Mesenteric fat pad (tissue), 1 donor: ENCODE measurements at regions not wholly inside any gene's neighbourhood (a gene's known extent, or its start where the extent isn't known, plus 50 kb on each side); places are given as distances from the start of the nearest gene placed in this dataset.
"Not testable (repeated sequence)": the region's sequence is repeated elsewhere in the genome, so short reads cannot be mapped to it uniquely, and the experiment has no call there.

Experiments used
- DNase-seq: peaks from one replicate; pipeline ENCODE4 v3.0.0-alpha.2; 2020; ENCODE audit warnings: low spot score
- donor health status: DM: yes; HTN: yes; CAD: no.

DNA sequence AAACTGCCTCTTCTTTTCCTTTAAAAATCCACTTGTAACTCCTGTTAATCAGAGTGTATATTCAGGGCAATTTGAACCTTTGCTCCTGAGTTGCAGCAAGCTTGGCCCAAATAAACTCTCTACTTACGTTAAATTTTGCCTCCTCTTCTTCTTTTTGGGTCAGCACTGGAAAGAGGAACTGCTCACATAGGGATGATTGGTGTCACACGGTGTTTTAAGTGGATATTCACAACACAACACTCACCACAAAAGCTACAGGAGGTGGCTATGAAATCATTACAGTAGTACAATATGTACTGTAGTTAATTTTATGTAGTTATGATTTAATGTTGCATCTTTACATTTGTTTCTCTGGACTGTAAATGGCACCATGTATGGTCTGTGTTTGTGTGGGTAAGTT, 96.8 kb upstream of the DOCK9 start:
- no peak for DNase-seq

- no peak for DNase-seq
These were observed 97.7 kb upstream of the DOCK9 start for GRCh38 chr13:99075268-99076191.

DNA sequence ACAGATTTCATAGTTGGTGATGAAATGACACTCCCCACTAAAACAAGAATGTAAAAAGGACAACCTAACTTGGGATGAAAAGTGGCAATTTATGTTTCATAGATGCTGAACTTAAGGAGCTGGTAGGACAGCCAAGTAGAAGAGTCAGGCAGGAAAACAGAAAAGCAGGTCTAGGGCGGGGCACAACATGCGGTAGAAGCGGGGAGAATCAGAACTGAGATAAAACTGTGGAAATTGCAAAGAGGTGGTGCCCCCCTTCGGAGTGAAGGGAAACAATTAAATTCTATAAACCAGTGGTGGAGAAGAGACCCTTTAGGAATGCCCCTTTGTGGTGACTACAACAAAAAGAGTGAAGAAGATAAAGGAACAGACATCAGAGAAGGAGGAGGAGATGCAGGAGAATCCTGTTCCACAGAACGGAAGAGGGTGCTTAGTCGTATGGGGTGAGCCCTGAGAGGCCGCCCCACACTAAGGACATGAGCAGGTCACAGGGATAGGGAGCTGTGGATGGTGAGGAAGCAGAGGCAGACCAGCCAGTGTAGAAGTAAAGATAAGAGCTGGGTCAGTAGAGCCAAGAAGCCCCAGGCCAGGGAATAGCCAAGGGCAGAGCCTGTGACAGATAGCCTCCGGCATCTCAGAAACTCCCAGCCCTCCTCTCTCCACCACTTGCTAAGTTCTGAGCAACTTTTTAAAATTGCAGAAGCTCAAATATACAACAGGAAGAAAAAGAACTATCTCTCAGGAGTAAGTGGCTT, 100.3 kb upstream of the DOCK9 start:
- DNase-seq, result no peak

GRCh38 chr13:99080131-99080530, 102.3 kb upstream of the DOCK9 start:
- no peak for DNase-seq

- DNase-seq, result no peak
These were observed 106.1 kb upstream of the DOCK9 start for GRCh38 chr13:99083981-99084380.

- no peak for DNase-seq
These were observed 107.4 kb upstream of the DOCK9 start for GRCh38 chr13:99085139-99085807.

GRCh38 chr13:99085808-99086266, 108.0 kb upstream of the DOCK9 start:
- DNase-seq, result peak; percentile 92

- no peak for DNase-seq
These were observed 108.6 kb upstream of the DOCK9 start for GRCh38 chr13:99086267-99087097.

- peak; percentile 96 for DNase-seq
These were observed 109.5 kb upstream of the DOCK9 start for GRCh38 chr13:99087098-99087953.

DNA sequence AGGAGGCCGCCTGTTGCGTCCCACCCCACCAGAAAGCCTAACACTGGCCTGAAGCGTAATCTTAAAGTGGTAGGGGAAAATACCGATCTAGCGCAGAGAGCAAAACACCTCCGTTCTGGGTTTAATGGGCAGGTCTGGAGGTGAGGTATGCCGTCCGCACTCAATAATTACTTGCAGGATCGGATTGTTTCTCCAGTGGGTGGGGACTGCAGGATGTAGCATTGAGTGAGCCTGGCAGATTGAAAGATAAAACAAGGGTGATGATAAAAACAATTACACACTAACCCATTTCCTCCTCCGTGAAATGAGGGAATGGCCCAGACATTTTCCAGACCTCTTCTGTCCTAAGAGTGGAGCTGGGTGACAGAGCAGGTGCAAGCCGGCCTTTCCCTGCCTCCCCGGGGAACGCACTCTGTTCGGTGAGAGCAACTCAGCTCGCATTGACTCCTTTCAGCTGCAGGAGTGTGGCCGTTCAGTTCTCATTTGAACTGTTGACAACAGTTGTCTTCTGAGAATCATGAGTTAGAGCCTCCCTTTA, 110.2 kb upstream of the DOCK9 start:
- no peak for DNase-seq

DNA sequence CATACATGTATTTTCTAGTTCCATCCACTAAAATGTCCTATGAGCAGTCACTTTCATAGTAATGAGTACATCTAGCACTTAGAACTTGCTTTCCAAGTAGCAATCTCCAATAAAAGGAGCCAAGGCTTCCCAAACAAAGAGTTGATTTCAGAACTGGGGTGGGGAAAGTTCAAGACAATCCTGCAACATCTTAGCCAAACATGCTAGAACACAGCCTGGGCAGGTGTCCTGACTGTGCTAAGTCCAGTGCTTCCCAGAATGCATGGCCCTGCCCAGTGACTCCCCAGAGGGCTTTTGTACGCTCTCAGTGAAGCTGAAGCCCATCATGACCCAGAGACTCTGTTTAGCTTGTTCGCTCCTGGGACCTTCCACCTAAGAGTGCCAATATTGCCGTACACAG, 106.7 kb upstream of the UBAC2 start:
- DNase-seq, result no peak

GRCh38 chr13:99101831-99102230, 98.8 kb upstream of the UBAC2 start:
- DNase-seq, result not testable (repeated sequence)

GRCh38 chr13:99103536-99103935, 97.1 kb upstream of the UBAC2 start:
- DNase-seq, result no peak

- no peak for DNase-seq
These were observed 96.3 kb upstream of the UBAC2 start for GRCh38 chr13:99104396-99104795.

DNA sequence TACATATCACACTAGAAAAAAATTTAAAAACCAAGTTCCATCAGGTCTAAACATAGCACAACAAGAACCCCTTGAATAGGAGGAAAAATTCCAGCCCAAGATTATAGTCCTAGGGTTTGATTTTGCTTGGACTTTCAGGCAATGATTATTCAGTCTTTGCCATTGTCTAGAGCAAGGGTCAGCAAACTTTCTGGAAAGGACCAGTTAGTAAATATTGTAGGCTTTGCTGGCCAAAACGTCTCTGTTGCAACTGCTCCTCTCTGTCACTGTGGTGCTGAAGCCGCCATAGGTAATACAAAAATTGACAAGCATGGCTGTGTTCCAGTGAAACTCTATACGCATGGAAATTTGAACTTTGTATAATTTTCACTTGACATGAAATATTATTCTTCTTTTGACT, 95.5 kb upstream of the UBAC2 start:
- no peak for DNase-seq

DNA sequence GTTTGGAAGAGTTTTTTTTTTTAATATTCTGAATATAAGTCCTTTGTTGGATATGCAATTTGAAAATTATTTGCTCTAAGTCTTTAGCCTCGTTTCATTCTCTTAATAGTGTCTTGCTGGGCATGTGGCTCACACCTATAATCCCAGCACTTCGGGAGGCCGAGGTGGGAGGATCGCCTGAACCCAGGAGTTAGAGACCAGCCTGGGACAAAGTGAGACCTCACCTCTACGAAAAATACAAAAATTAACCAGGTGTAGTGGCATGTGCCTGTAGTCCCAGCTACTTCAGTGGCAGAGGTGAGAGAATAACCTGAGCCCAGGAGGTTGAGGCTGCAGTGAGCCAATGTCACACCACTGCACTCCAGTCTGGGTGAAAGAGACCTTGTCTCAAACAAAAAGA, 87.3 kb upstream of the UBAC2 start:
- DNase-seq, result no peak

DNA sequence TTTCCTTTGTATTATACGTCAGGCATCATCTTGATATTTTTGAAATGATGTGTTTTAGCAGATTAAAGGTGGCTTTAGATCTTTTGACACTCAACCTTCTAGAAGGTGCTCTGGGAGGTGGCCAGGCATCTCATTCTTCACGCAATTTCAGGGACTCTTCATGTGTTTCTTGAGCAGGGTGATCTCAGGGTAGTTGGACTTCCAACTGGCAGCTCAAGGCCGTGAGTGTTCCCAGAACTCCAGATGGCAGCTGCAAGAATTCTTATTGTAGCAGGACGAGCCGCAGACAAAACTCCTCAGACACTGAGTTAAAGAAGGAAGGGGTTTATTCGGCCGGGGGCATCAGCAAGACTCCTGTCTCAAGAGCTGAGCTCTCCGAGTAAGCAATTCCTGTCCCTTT, 82.5 kb upstream of the UBAC2 start:
- DNase-seq, result no peak

DNA sequence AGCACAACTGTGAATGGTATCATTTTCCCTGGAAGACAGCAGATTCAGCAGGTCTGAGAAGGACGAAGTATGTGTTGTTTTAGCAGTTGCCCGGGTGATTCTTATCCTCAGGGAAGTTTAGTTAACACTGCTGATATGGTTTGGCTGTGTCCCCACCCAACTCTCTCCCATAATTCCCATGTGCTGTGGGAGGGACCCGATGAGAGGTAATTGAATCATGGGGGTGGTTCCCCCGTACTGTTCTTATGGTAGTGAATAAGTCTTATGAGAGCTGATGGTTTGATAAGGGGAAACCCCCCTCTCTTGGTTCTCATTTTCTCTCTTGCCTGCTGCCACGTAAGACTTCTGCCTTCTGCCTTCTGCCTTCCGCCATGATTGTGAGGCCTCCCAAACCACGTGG, 81.0 kb upstream of the UBAC2 start:
- DNase-seq, result no peak

GRCh38 chr13:99120751-99121150, 79.9 kb upstream of the UBAC2 start:
- DNase-seq, result no peak

GRCh38 chr13:99122171-99122570, 78.5 kb upstream of the UBAC2 start:
- no peak for DNase-seq
